ENCODE measurements at regions not wholly inside any gene's neighbourhood (a gene's known extent, or its start where the extent isn't known, plus 50 kb on each side); places are given as distances from the start of the nearest gene placed in this dataset.
A peak's percentile ranks its signal among the peaks of the same experiment; 100 is the strongest.
"Not testable (repeated sequence)": the region's sequence is repeated elsewhere in the genome, so short reads cannot be mapped to it uniquely, and the experiment has no call there.

- no peaks in the 10 kb centered on the region for H3K9me3 ChIP-seq (ENCODE audit: low read depth)
- peaks cover 3% of the 10 kb centered on the region for H3K4me1 ChIP-seq (ENCODE audit: insufficient read depth)
- no peaks in the 10 kb centered on the region for H3K79me2 ChIP-seq
- peak; percentile 65 for TF ChIP-seq CTCF (IDR thresholded peaks at IDR 0.05; ENCODE audit: poor library complexity)
- no peak for TF ChIP-seq EZH2phosphoT487 (IDR thresholded peaks at IDR 0.05; ENCODE audit: low read depth, severe bottlenecking, unreplicated experiment)
- no peak for TF ChIP-seq EZH2 (IDR thresholded peaks at IDR 0.05; ENCODE audit: borderline replicate concordance)
- no peak overlapping the region for H2AFZ ChIP-seq
- H3K36me3 ChIP-seq (replicated peaks; ENCODE audit: insufficient read depth, low read depth): no peaks in the 10 kb centered on the region
- no peak overlapping the region for H3K4me3 ChIP-seq
- WGBS (ENCODE audit: low lambda C conversion rate, missing lambda C conversion rate): 61% methylated on average over 11 of the region's 11 CpGs
- peak; percentile 62 for DNase-seq (ENCODE audit: low spot score)
- H3K27ac ChIP-seq: no peak overlapping the region
- H3K27me3 ChIP-seq: no peaks in the 10 kb centered on the region
- no peak overlapping the region for H3K4me2 ChIP-seq
- no peaks in the 10 kb centered on the region for H4K20me1 ChIP-seq (ENCODE audit: insufficient read depth, poor library complexity, severe bottlenecking)
- H3K9me2 ChIP-seq (replicated peaks; ENCODE audit: insufficient read depth): no peaks in the 10 kb centered on the region
Observed at GRCh38 chr5:18465833-18466681, 831.8 kb downstream of the TAF11L14 start.

- H4K20me1 ChIP-seq (ENCODE audit: insufficient read depth, poor library complexity, severe bottlenecking): no peaks in the 10 kb centered on the region
- no peak overlapping the region for H3K27ac ChIP-seq
- no peak overlapping the region for H3K4me3 ChIP-seq
- no peaks in the 10 kb centered on the region for H3K36me3 ChIP-seq (replicated peaks; ENCODE audit: insufficient read depth, low read depth)
- H3K79me2 ChIP-seq: no peaks in the 10 kb centered on the region
- H3K9me2 ChIP-seq (replicated peaks; ENCODE audit: insufficient read depth): no peaks in the 10 kb centered on the region
- no peak overlapping the region for H2AFZ ChIP-seq
- no peak for DNase-seq (ENCODE audit: low spot score)
- peaks cover 3% of the 10 kb centered on the region for H3K4me1 ChIP-seq (ENCODE audit: insufficient read depth)
- no peaks in the 10 kb centered on the region for H3K9me3 ChIP-seq (ENCODE audit: low read depth)
- TF ChIP-seq EZH2 (IDR thresholded peaks at IDR 0.05; ENCODE audit: borderline replicate concordance) (no peak), EZH2phosphoT487 (IDR thresholded peaks at IDR 0.05; ENCODE audit: low read depth, severe bottlenecking, unreplicated experiment) (no peak), CTCF (IDR thresholded peaks at IDR 0.05; ENCODE audit: poor library complexity) (no peak)
- no peaks in the 10 kb centered on the region for H3K27me3 ChIP-seq
- 67% methylated on average over 1 of the region's 1 CpG for WGBS (ENCODE audit: low lambda C conversion rate, missing lambda C conversion rate)
- H3K4me2 ChIP-seq: no peak overlapping the region
Observed at GRCh38 chr5:18466731-18467130, 832.5 kb downstream of the TAF11L14 start.

GRCh38 chr5:18471791-18472190 lies 837.5 kb downstream of the TAF11L14 start:
- not testable (repeated sequence) for H3K4me2 ChIP-seq; H3K36me3 ChIP-seq (replicated peaks; ENCODE audit: insufficient read depth, low read depth); H3K4me3 ChIP-seq; H3K27me3 ChIP-seq; H3K9me2 ChIP-seq (replicated peaks; ENCODE audit: insufficient read depth); H3K27ac ChIP-seq; H3K4me1 ChIP-seq (ENCODE audit: insufficient read depth); DNase-seq (ENCODE audit: low spot score); H3K9me3 ChIP-seq (ENCODE audit: low read depth); H2AFZ ChIP-seq; H3K79me2 ChIP-seq; H4K20me1 ChIP-seq (ENCODE audit: insufficient read depth, poor library complexity, severe bottlenecking)
- WGBS (ENCODE audit: low lambda C conversion rate, missing lambda C conversion rate): 95% methylated on average over 15 of the region's 15 CpGs

- no peak overlapping the region for H3K4me3 ChIP-seq
- no peak overlapping the region for H3K27ac ChIP-seq
- H3K36me3 ChIP-seq (replicated peaks; ENCODE audit: insufficient read depth, low read depth): no peaks in the 10 kb centered on the region
- no peaks in the 10 kb centered on the region for H3K79me2 ChIP-seq
- TF ChIP-seq EZH2phosphoT487 (IDR thresholded peaks at IDR 0.05; ENCODE audit: low read depth, severe bottlenecking, unreplicated experiment) (no peak), CTCF (IDR thresholded peaks at IDR 0.05; ENCODE audit: poor library complexity) (no peak), EZH2 (IDR thresholded peaks at IDR 0.05; ENCODE audit: borderline replicate concordance) (no peak)
- H3K9me3 ChIP-seq (ENCODE audit: low read depth): no peaks in the 10 kb centered on the region
- H3K9me2 ChIP-seq (replicated peaks; ENCODE audit: insufficient read depth): no peaks in the 10 kb centered on the region
- no peaks in the 10 kb centered on the region for H3K27me3 ChIP-seq
- H3K4me1 ChIP-seq (ENCODE audit: insufficient read depth): no peaks in the 10 kb centered on the region
- H2AFZ ChIP-seq: no peak overlapping the region
- 52% methylated on average over 3 of the region's 3 CpGs for WGBS (ENCODE audit: low lambda C conversion rate, missing lambda C conversion rate)
- no peaks in the 10 kb centered on the region for H4K20me1 ChIP-seq (ENCODE audit: insufficient read depth, poor library complexity, severe bottlenecking)
- no peak for DNase-seq (ENCODE audit: low spot score)
- H3K4me2 ChIP-seq: no peak overlapping the region
Observed at GRCh38 chr5:18483451-18483850, 849.2 kb downstream of the TAF11L14 start.
